ELF-1 (cell line): ENCODE measurements at regions not wholly inside any gene's neighbourhood (a gene's known extent, or its start where the extent isn't known, plus 50 kb on each side); places are given as distances from the start of the nearest gene placed in this dataset.
"Not testable (repeated sequence)": the region's sequence is repeated elsewhere in the genome, so short reads cannot be mapped to it uniquely, and the experiment has no call there.

Experiments used
- DNase-seq: peaks from one replicate; pipeline ENCODE4 v3.0.0-alpha.2; 2016; ENCODE audit warnings: low read depth, low spot score

DNA sequence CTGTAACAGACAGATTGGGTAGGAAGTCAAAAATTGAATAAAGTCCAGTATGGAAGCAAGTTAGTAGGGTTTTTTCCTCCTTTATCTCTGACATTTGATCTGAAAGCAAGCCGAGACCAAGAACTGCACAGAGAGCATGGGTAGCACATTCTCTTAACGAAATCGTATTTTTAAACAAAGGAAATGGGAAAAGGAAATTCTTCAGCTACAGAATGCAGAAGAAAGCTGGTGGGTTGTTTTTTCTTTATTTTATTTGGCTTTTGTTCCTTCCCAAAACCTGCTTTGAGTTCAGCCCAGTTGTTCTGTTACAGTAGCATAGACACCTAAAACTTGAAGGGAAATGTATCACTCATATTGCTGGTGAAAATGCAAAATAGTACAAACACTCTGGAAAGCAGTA, 397.0 kb downstream of the GBE1 start:
- no peak for DNase-seq

GRCh38 chr3:81363816-81364215, 397.6 kb downstream of the GBE1 start:
- DNase-seq = no peak

GRCh38 chr3:81354119-81354518, 407.3 kb downstream of the GBE1 start:
- DNase-seq = no peak

GRCh38 chr3:81352867-81353266, 408.6 kb downstream of the GBE1 start:
- DNase-seq = peak; percentile 29

DNA sequence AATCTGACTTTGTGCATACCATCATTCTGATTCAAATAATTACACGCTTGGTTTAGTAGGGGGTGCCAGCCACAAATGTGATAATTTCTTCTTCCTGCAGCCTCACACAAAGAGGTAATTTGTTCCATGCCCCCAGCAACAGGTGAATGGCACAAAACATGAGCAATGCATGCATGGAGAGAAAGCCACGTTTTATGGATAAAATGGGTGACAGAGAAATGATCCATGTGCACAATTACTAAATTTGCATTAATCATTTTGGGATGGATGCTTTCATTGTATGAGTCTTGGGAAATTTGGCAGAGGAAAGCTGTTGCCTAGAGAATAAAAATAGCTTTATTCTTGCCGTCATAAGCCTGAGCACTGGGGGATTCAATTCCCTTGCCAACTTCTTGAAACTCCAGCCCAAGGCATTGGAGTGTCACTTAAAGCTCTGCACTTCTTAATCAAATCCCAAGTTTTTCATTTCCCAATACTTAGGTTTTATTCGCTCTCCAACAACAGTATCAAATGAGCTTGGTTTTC, 411.6 kb downstream of the GBE1 start:
- DNase-seq = no peak

DNA sequence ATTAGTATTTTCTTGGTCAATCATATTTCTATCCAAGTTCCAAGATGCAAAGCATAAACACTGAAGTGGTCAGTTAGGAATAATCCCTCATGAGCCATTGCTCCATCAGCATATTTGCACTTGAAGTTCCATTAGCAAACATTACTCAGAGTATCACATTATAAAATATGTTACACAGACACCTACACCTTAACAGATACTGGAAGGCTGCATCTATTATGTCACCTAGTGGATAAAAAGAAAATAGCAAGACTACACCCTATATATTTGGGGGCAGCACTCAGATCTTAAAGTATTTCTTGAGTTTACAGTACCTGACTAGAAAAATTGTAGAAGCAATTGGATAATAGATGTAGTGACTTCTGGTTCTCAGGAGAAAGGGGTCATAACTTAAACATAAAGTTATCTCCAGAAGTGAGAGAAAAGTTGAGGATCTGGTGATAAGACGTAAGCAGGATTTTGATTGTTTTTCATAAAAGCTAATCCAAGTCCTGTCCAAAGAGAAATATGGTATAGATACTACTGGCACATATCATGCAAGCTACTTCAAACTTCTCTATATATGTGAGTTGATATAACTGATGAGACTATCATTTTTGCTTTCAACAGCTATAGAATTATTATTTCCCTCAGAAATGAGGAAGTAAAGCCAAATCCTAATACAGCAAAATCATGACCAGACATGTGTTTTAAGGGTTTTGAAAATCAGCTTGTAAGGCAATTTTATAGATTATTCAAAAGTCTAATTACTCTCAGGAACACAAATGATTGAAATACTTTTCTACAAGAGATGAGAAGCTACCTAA, 422.2 kb downstream of the GBE1 start:
- no peak for DNase-seq

DNA sequence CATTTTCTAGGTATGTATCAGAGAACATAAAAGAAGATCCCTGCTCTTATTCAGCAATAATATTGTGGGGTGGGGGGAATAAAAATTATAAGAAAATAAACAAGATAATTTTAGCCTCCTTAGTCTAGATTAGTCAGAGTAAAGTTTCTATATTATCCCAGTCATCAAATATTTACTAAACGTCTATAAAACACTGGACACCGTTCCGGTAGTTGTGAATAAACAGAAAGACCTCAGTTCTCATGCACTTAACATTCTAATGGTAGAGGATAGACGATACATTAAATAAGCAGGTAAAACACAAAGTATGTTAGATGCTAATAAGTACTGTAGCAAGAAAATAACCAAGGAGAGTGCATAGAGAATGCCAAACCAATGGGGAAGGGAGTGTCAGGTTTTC, 425.0 kb downstream of the GBE1 start:
- DNase-seq = no peak

GRCh38 chr3:81329835-81330234, 431.6 kb downstream of the GBE1 start:
- DNase-seq = not testable (repeated sequence)

DNA sequence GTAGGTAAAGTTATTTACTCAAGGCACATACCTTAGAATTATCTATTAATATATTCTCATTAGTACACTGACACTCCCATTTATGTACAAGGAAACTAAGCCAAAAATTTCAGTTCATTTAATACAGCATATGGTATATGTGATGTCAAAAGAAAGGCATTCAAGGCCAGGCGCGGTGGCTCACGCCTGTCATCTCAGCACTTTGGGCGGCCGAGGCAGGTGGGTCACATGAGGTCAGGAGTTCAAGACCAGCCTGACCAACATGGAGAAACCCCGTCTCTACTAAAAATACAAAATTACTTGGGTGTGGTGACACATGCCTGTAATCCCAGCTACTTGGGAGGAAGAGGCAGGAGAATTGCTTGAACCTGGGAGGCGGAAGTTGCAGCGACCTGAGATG, 435.2 kb downstream of the GBE1 start:
- no peak for DNase-seq

GRCh38 chr3:81320862-81321261, 440.6 kb downstream of the GBE1 start:
- no peak for DNase-seq

- no peak for DNase-seq
Measured at GRCh38 chr3:81315030-81315429, 446.4 kb downstream of the GBE1 start.

GRCh38 chr3:81311321-81311720, 450.1 kb downstream of the GBE1 start:
- DNase-seq = no peak

- no peak for DNase-seq
Measured at GRCh38 chr3:81308306-81308705, 453.1 kb downstream of the GBE1 start.

GRCh38 chr3:81307221-81307620, 454.2 kb downstream of the GBE1 start:
- no peak for DNase-seq

- DNase-seq = no peak
Measured at GRCh38 chr3:81303321-81303720, 458.1 kb downstream of the GBE1 start.

GRCh38 chr3:81302045-81302444, 459.4 kb downstream of the GBE1 start:
- peak; percentile 4 for DNase-seq

DNA sequence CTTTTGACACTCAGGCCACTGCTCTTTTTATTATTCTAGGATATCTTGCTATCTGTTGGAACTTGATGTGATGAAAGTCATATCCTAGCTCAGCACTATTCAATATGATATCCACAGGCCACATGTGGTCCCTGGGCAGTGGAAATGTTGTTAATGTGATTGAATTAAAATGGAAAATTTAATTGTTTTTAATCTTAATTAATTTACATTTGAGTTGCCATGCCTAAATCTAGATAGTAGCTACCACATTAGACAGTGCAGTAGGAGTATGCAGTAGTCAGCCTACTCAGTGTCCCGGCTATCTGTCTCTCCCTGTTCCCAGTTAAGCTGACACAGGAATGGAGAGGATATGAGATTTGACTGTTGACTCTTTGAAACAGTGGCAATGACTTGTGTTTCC, 460.2 kb downstream of the GBE1 start:
- DNase-seq = no peak

- no peak for DNase-seq
Measured at GRCh38 chr3:81300324-81300927, 461.0 kb downstream of the GBE1 start.

DNA sequence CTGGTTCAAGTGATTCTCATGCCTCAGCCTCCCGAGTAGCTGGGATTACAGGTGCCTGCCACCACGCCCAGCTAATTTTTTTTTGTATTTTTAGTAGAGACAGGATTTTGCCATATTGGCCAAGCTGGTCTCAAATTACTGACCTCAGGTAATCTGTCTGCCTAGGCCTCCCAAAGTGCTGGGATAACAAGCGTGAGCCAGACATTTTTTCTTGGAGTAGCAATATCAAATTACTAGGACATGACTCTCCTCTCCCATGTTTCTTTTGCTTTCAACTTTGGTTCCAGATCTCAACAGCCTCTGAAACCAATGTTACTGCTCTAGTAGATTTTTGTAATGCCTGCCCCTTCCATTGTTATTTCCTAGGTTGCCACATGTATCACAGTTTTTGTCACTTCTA, 462.0 kb downstream of the GBE1 start:
- DNase-seq = no peak

DNA sequence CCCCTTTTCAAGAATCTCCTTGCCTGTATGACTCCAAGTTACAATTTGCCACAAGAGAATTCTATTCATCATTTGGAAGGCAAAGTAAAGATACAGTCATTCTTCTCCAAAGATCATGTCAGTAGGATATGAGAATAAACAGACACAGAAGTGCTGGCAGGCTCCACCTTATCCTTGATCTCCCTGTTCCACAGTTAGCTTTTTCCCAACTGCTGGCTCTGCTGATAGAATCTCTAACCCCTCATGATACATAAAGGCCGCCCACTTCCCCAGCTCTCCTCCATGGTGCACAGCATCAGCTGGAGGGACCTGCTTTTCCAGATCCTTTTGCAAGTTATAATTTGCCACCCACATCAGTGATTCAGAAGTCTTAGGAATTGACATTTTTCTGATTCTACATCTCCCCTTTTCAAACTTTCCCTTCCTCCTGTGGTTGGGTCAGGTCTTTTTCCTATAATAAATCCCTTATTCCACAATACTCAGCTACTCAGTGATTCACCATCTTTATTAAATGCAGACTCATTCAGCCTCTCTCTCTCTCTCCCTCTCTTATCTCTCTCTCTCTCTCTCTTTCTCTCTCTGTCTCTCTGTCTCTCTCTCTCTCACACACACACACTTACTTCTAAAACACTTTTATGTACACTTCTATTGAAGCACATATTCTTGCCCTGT, 465.4 kb downstream of the GBE1 start:
- no peak for DNase-seq

- DNase-seq = no peak
Measured at GRCh38 chr3:81293156-81293555, 468.3 kb downstream of the GBE1 start.

DNA sequence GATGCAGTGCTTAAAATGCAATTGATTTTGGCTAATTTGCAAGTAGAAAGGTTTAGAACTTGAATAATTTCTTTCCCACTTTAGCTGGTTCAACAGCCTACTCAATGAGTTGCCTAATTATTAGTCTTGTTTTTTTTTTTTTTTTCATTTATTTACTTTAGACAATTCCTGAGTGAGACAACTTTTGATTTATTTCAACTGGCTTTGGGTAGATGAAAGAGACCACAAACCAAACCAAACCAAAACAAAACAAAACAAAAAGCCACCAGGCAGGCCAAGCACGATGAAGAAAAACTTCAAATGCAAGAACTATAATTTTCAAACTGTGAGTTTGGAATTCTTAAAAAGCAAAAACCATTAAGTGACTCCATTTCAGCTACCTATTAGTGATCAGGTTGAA, 469.9 kb downstream of the GBE1 start:
- DNase-seq = no peak

DNA sequence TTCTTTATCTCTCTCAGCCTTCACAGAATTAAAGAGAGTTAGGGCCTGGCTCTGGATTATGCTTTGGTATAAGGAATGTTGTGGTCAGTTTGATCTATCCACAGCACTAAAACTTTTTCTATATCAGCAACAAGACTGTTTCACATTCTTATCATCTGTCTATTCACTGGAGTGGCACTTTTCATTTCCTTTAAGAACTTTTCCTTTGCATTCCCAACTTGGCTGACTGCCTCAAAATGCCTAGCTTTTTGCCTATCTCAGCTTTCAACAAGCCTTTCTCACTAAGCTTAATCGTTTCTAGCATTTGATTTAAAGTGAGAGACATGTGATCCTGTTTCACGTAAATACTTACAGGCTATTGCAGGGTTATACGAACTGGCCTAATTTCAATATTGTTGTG, 471.8 kb downstream of the GBE1 start:
- DNase-seq = no peak
